SU-DHL-6 (cell line): ENCODE measurements at regions not wholly inside any gene's neighbourhood (a gene's known extent, or its start where the extent isn't known, plus 50 kb on each side); places are given as distances from the start of the nearest gene placed in this dataset.

Source experiments
- H2AFZ ChIP-seq: fragments of 200-600 bp; sonication (generic); 2 replicates; pipeline ENCODE4 v1.6.1; 2014; ENCODE audit warnings: low read depth, mild to moderate bottlenecking, moderate library complexity, mixed read lengths, antibody characterized with exemption, low read length; ENCODE audit not compliant: severe bottlenecking
- H3F3A ChIP-seq: fragments of 200-600 bp; shearing (Covaris generic); 2 replicates; pipeline ENCODE4 v1.6.0; 2016; ENCODE audit warnings: antibody characterized with exemption, mild to moderate bottlenecking; ENCODE audit not compliant: insufficient read depth
- H3K27ac ChIP-seq: fragments of 200-600 bp; sonication (generic); 2 replicates; pipeline ENCODE4 v1.5.1; 2016; ENCODE audit warnings: low read depth, mild to moderate bottlenecking, low read length, moderate library complexity, mixed read lengths
- H3K27me3 ChIP-seq: fragments of 200-600 bp; sonication (generic), shearing (Covaris generic); 2 replicates; pipeline ENCODE4 v1.6.0; 2014; ENCODE audit warnings: mild to moderate bottlenecking, low read length
- H3K36me3 ChIP-seq: fragments of 200-600 bp; sonication (generic); 2 replicates; pipeline ENCODE4 v1.6.1; 2014; ENCODE audit warnings: mild to moderate bottlenecking, low read length, mixed read lengths
- H3K4me2 ChIP-seq: fragments of 300-600, 200-600 bp; shearing (Covaris generic), sonication (generic); 2 replicates; pipeline ENCODE4 v1.6.0; 2014; ENCODE audit warnings: low read length, low read depth, mild to moderate bottlenecking; ENCODE audit not compliant: poor library complexity, severe bottlenecking
- H3K4me3 ChIP-seq: fragments of 200-600 bp; sonication (generic); 2 replicates; pipeline ENCODE4 v1.5.1; 2014; ENCODE audit warnings: antibody characterized with exemption, low read length, mild to moderate bottlenecking, mixed read lengths; ENCODE audit not compliant: insufficient read depth, poor library complexity, severe bottlenecking
- H3K79me2 ChIP-seq: fragments of 200-600 bp; sonication (generic); 2 replicates; pipeline ENCODE4 v1.6.1; 2014; ENCODE audit warnings: mild to moderate bottlenecking, low read length, moderate library complexity; ENCODE audit not compliant: insufficient read depth
- H3K9ac ChIP-seq: fragments of 200-600 bp; sonication (generic); 2 replicates; pipeline ENCODE4 v1.7.0; 2014; ENCODE audit warnings: mild to moderate bottlenecking, low read length
- H3K9me2 ChIP-seq: fragments of 200-600 bp; sonication (generic); replicated peaks from 2 replicates; pipeline ENCODE4 v1.6.1; 2014; ENCODE audit warnings: low read length; ENCODE audit not compliant: insufficient read depth
- H3K9me3 ChIP-seq: fragments of 200-600 bp; sonication (generic); 2 replicates; pipeline ENCODE4 v1.6.1; 2014; ENCODE audit warnings: low read length, mixed read lengths; ENCODE audit not compliant: insufficient read depth
- H4K20me1 ChIP-seq: fragments of 200-600 bp; sonication (generic); 2 replicates; pipeline ENCODE4 v1.6.1; 2014; ENCODE audit warnings: low read depth, mild to moderate bottlenecking, antibody characterized with exemption, low read length, moderate library complexity, mixed read lengths
- CTCF ChIP-seq: fragments of 200-600 bp; sonication (generic); IDR thresholded peaks from one replicate; pipeline ENCODE4 v1.5.1; 2017; ENCODE audit warnings: antibody characterized with exemption, mild to moderate bottlenecking, low read length, moderate library complexity; ENCODE audit not compliant: insufficient read depth, poor library complexity, severe bottlenecking
- EZH2phosphoT487 ChIP-seq: fragments of 200-600 bp; sonication (generic), shearing (Covaris generic); conservative IDR thresholded peaks from 2 replicates; pipeline ENCODE4 v1.6.1; 2018; ENCODE audit warnings: mild to moderate bottlenecking, antibody characterized with exemption, low read length, moderate library complexity, mixed read lengths

GRCh38 chr18:77896586-77897252, 647.1 kb downstream of the GALR1 start:
- TF ChIP-seq EZH2phosphoT487 (no peak), CTCF (no peak)
- no peaks in the 10 kb centered on the region for H3K9me3 ChIP-seq
- no peaks in the 10 kb centered on the region for H3K79me2 ChIP-seq
- H3K9ac ChIP-seq = no peak overlapping the region
- H3K4me2 ChIP-seq = no peak overlapping the region
- no peak overlapping the region for H3K27ac ChIP-seq
- H3F3A ChIP-seq = no peaks in the 10 kb centered on the region
- no peaks in the 10 kb centered on the region for H3K9me2 ChIP-seq
- no peak overlapping the region for H3K4me3 ChIP-seq
- H3K36me3 ChIP-seq = no peaks in the 10 kb centered on the region
- H2AFZ ChIP-seq = no peak overlapping the region
- H3K27me3 ChIP-seq = no peaks in the 10 kb centered on the region
- H4K20me1 ChIP-seq = no peaks in the 10 kb centered on the region

DNA sequence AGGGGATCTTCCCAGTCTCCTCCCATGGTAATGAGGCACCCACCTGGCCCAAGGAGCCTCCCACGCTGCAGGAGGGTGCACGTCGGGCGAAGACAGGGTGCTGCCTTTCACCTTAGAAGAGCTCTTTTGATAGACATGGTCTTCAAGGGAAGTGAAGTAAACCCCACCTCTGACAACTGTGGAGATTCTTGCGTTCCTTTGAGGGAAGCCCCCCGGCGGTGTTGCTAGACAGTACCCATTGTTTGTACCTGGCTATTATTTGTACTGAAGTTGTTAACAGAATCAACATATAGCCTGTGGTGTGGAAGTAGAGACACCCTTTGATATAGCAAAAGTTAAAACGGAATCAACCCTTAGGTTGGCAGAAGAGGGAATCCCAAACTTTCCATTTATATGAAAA, 648.0 kb downstream of the GALR1 start:
- Histone ChIP-seq H3K9me3 (no peaks in the 10 kb centered on the region), H3F3A (no peaks in the 10 kb centered on the region), H3K4me2 (no peak overlapping the region), H3K79me2 (no peaks in the 10 kb centered on the region), H3K36me3 (no peaks in the 10 kb centered on the region), H3K9me2 (no peaks in the 10 kb centered on the region), H3K27me3 (no peaks in the 10 kb centered on the region), H3K9ac (no peak overlapping the region), H3K27ac (no peak overlapping the region), H2AFZ (no peak overlapping the region), H3K4me3 (no peak overlapping the region), H4K20me1 (no peaks in the 10 kb centered on the region)
- TF ChIP-seq CTCF (no peak), EZH2phosphoT487 (no peak)

- Histone ChIP-seq H3K9me3 (no peaks in the 10 kb centered on the region), H2AFZ (no peak overlapping the region), H3K36me3 (no peaks in the 10 kb centered on the region), H3K9ac (no peak overlapping the region), H3K79me2 (no peaks in the 10 kb centered on the region), H3K27me3 (no peaks in the 10 kb centered on the region), H3K4me2 (peak overlapping the region; percentile 50), H3K9me2 (no peaks in the 10 kb centered on the region), H3K27ac (no peak overlapping the region), H4K20me1 (no peaks in the 10 kb centered on the region), H3F3A (no peaks in the 10 kb centered on the region), H3K4me3 (peak overlapping the region; percentile 35)
- TF ChIP-seq EZH2phosphoT487 (no peak), CTCF (peak; percentile 64)
Measured at GRCh38 chr18:77899972-77900754, 650.5 kb downstream of the GALR1 start.
